NCI-H128 (cell line): ENCODE measurements at regions not wholly inside any gene's neighbourhood (a gene's known extent, or its start where the extent isn't known, plus 50 kb on each side); places are given as distances from the start of the nearest gene placed in this dataset.
"Not testable (repeated sequence)": the region's sequence is repeated elsewhere in the genome, so short reads cannot be mapped to it uniquely, and the experiment has no call there.

Source experiments
- DNase-seq: peaks from one replicate; lab custom pipeline; 2025; ENCODE audit not compliant: unreplicated experiment; lab: John Stamatoyannopoulos, UW

DNA sequence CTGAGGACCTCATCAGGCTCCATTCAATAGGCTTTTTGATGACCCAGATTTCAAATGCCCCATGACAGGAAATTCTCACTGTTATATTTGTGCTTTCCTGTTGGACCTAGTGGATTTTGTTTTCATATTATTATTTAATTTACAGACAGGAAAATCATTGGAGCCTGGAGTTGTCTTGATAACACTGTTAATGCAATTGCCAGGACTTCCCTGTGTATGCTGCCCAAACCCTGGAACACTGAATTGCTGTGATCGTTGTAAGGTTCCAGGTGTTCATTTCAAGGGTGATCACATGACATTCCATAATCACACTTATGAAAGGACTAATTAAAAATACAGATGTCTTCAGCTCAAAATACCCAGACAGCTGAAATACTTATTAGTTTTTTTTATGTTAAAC, 783.2 kb downstream of the DHX35 start:
- no peak for DNase-seq

- no peak for DNase-seq
Measured at GRCh38 chr20:39738651-39739050, 776.5 kb downstream of the DHX35 start.

- DNase-seq, result no peak
Measured at GRCh38 chr20:39736434-39737327, 774.5 kb downstream of the DHX35 start.

- not testable (repeated sequence) for DNase-seq
Measured at GRCh38 chr20:39725513-39725912, 763.4 kb downstream of the DHX35 start.

DNA sequence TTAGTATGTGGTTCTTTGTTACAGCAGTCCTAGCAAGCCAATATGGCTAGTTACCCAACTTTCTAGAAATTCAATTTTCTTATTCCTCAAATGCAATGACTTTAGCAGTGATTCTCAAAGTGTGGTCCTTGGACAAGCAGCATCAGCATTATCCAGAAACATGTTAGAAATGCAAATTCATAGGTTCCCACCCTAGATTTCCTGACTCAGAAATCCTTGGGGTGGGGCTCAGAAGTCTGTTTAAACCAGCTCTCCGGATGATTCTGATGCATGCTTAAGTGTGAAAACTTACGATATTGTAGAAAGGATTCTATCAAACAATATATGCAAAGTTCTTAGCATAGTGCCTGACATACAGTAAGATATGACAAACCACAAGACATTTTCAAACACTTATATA, 757.1 kb downstream of the DHX35 start:
- no peak for DNase-seq

DNA sequence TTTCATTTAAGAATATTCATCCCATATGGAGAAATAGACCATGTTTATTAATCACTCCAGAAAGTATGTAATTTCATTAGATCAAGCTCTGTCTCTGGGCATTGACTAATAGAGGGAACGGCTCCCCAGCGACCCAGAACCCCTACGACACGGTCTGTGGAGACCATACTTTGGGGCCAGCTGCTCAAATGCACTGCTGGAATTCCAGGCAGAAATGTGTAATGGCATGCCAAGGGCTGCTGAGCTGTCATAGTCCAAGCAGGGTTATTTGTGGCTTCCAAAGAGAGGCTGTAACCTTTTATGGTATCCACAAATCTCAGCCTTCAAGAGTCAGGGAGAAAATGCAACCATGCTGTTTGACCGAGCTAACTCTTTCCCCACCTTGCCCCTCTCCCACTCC, 755.8 kb downstream of the DHX35 start:
- DNase-seq, result no peak

DNA sequence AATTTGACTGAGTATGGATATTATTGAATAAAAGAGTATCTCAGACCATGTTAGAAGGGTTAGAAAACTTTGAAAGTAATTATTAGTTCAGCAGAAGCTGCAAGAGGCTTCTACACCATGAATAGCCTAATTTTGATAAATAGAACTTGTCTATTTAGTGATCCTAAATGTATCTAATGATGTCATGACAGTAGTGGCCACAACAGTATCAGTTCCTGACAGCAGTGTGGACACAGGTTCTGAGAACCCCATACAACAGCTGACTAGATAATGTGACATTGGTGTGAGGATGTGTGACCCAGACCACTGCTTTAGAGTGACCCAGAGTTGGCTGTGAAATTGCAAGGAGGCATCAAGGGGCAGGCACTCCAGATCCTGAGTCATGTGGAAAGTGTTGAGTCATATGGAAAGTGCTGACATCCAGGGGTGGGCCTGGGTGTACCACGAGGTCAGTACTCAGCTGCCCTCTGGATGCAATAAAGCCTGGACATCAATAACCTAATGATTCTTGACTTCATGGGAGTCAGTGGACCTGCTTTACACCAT, 754.7 kb downstream of the DHX35 start:
- no peak for DNase-seq

- no peak for DNase-seq
Measured at GRCh38 chr20:39713076-39713840, 751.1 kb downstream of the DHX35 start.

GRCh38 chr20:39706184-39706663, 744.1 kb downstream of the DHX35 start:
- no peak for DNase-seq

DNA sequence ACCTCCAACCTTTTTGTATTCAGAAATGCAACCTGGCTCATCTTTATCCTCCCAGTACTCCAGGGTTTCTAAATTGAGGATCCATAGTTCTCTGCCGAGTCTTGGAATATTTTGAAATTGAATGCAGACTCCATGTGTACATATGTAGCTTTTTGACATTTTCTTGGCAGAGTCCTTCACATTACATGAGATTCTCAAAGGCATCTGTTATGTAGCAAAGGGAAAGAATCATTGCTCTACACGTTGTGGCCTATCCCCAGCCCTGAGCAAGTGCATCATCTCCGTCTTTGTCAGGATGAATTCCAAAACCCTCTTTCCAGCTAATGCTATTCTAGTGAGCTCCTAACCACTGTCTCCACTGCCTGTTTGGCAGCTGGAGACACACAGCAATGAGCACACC, 742.9 kb downstream of the DHX35 start:
- DNase-seq, result no peak

- not testable (repeated sequence) for DNase-seq
Measured at GRCh38 chr20:39703357-39703756, 741.2 kb downstream of the DHX35 start.

GRCh38 chr20:39702701-39703349, 740.7 kb downstream of the DHX35 start:
- DNase-seq, result no peak

DNA sequence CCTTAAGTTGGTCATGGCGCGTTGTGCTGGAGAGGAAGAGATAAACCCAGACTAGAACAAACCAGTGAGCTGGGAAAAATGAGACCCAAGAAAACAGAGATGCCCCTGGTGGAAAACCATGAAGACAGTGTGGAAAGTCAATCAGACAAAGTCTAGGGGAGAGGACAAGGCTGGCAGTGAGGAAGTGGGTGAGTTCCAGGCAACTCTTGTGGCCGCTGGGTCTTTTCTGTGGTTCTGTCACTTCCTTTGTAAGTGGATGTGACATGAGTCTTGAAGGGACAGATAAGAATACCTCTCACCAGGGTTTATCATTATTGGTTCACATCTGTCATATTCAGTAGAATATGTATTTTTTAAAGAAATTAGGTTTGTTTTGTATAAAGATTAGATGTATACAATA, 738.4 kb downstream of the DHX35 start:
- no peak for DNase-seq

DNA sequence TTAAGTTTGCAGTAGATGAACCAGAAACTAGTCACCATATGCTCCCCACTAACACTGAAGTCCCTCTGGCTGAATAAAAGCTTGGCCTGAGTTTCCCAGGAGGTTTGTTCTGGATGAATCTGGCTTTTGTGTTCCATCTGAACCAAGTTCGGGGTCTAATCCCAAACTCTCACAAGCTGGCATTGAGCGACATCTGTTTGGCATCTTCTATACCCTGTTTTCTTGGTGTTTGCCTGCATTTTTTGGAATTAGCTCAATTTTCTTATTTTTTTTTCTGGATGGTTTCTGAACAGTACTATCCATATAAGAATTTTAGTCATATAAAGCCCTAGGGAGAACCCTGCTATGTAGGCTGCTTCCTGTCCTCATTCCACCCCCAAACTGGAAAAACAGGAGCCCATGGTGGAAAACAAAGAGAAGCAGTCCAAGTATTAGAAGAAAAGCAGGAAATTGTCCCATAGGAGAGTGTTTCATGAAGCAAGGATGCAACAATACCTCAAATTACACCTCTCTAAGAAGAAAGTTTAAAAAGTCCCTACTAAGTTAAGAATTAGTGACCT, 737.1 kb downstream of the DHX35 start:
- DNase-seq, result no peak

- DNase-seq, result no peak
Measured at GRCh38 chr20:39698752-39699151, 736.6 kb downstream of the DHX35 start.

- no peak for DNase-seq
Measured at GRCh38 chr20:39691151-39691862, 729.2 kb downstream of the DHX35 start.

- no peak for DNase-seq
Measured at GRCh38 chr20:39676857-39677391, 714.8 kb downstream of the DHX35 start.

GRCh38 chr20:39676241-39676640, 714.1 kb downstream of the DHX35 start:
- DNase-seq, result no peak

DNA sequence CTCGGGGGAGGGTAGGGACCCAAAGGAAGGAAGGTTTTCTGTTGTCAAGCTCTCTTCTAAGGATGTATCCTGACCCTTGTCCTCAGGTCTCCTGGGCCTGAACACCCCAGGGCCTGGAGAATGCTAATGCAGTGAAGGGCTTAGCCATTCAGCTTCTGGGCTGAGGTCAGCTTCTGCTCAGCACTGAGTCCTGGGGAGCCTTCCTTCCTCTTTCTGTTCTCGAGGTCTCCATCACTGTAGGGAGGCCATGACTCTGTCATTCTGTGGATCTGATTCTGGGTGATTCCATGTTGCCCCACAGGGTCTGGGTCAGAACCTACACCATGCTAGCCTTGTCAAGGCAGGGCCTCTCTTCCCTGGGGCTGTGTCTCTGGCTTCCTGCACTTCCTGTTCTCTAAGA, 712.7 kb downstream of the DHX35 start:
- DNase-seq, result no peak

GRCh38 chr20:39670988-39671387, 708.8 kb downstream of the DHX35 start:
- DNase-seq, result no peak
